ENCODE measurements at regions not wholly inside any gene's neighbourhood (a gene's known extent, or its start where the extent isn't known, plus 50 kb on each side); places are given as distances from the start of the nearest gene placed in this dataset.

GRCh38 chr1:104435255-104435654, 685.6 kb downstream of the AMY1C start:
- ChIA-PET POLR2A (interaction anchor here (0.9 kb wide), 1 partner anchor 21 kb away, joined by 3 read pairs; no protein-coding TSS in a partner anchor), CTCF (interaction anchor here (0.6 kb wide), 1 partner anchor 1025 kb away, joined by 3 read pairs; no protein-coding TSS in a partner anchor)
- H3K27me3 Mint-ChIP-seq (ENCODE audit: insufficient read depth, unreplicated experiment): no peaks in the 10 kb centered on the region
- DNase-seq (ENCODE audit: unreplicated experiment): no peak
- H3K4me3 Mint-ChIP-seq (ENCODE audit: unreplicated experiment): no peak overlapping the region
- peaks cover 6% of the 10 kb centered on the region for H3K4me1 Mint-ChIP-seq (ENCODE audit: insufficient read depth, unreplicated experiment)
- TF ChIP-seq CTCF (IDR thresholded peaks at IDR 0.05; ENCODE audit: unreplicated experiment): no peak
- H3K27ac Mint-ChIP-seq (ENCODE audit: low read depth, unreplicated experiment): no peak overlapping the region
- H3K36me3 Mint-ChIP-seq (ENCODE audit: insufficient read depth, unreplicated experiment): no peaks in the 10 kb centered on the region
- H3K9me3 Mint-ChIP-seq (ENCODE audit: unreplicated experiment): no peaks in the 10 kb centered on the region
- intact Hi-C loops (cut with micrococcal nuclease): no loop called here
- no TSS peak for BruUV-seq (replicated peaks)

- ChIA-PET CTCF (interaction anchor here (0.6 kb wide), 1 partner anchor 1899 kb away, joined by 3 read pairs; no protein-coding TSS in a partner anchor), POLR2A (no interaction called here)
- DNase-seq (ENCODE audit: unreplicated experiment): no peak
- no peak overlapping the region for H3K27ac Mint-ChIP-seq (ENCODE audit: low read depth, unreplicated experiment)
- intact Hi-C loops (cut with micrococcal nuclease): no loop called here
- H3K36me3 Mint-ChIP-seq (ENCODE audit: insufficient read depth, unreplicated experiment): peaks cover 6% of the 10 kb centered on the region
- TF ChIP-seq CTCF (IDR thresholded peaks at IDR 0.05; ENCODE audit: unreplicated experiment): no peak
- no peak overlapping the region for H3K4me3 Mint-ChIP-seq (ENCODE audit: unreplicated experiment)
- H3K9me3 Mint-ChIP-seq (ENCODE audit: unreplicated experiment): no peaks in the 10 kb centered on the region
- BruUV-seq (replicated peaks): no TSS peak
- peaks cover 6% of the 10 kb centered on the region for H3K4me1 Mint-ChIP-seq (ENCODE audit: insufficient read depth, unreplicated experiment)
- no peaks in the 10 kb centered on the region for H3K27me3 Mint-ChIP-seq (ENCODE audit: insufficient read depth, unreplicated experiment)
These were observed 690.3 kb downstream of the AMY1C start for GRCh38 chr1:104440011-104440410.

GRCh38 chr1:104456724-104457123, 707.0 kb downstream of the AMY1C start:
- ChIA-PET CTCF (interaction anchor here (0.6 kb wide), 1 partner anchor 11 kb away, joined by 3 read pairs; no protein-coding TSS in a partner anchor), POLR2A (no interaction called here)
- intact Hi-C loops (cut with micrococcal nuclease): no loop called here
- no TSS peak for BruUV-seq (replicated peaks)
- no peak overlapping the region for H3K4me3 Mint-ChIP-seq (ENCODE audit: unreplicated experiment)
- H3K36me3 Mint-ChIP-seq (ENCODE audit: insufficient read depth, unreplicated experiment): no peaks in the 10 kb centered on the region
- H3K27ac Mint-ChIP-seq (ENCODE audit: low read depth, unreplicated experiment): no peak overlapping the region
- no peak for TF ChIP-seq CTCF (IDR thresholded peaks at IDR 0.05; ENCODE audit: unreplicated experiment)
- H3K9me3 Mint-ChIP-seq (ENCODE audit: unreplicated experiment): peaks cover 26% of the 10 kb centered on the region
- H3K4me1 Mint-ChIP-seq (ENCODE audit: insufficient read depth, unreplicated experiment): no peaks in the 10 kb centered on the region
- DNase-seq (ENCODE audit: unreplicated experiment): no peak
- H3K27me3 Mint-ChIP-seq (ENCODE audit: insufficient read depth, unreplicated experiment): no peaks in the 10 kb centered on the region

- no TSS peak for BruUV-seq (replicated peaks)
- H3K27me3 Mint-ChIP-seq (ENCODE audit: insufficient read depth, unreplicated experiment): no peaks in the 10 kb centered on the region
- no peak overlapping the region for H3K27ac Mint-ChIP-seq (ENCODE audit: low read depth, unreplicated experiment)
- DNase-seq (ENCODE audit: unreplicated experiment): no peak
- H3K4me1 Mint-ChIP-seq (ENCODE audit: insufficient read depth, unreplicated experiment): no peaks in the 10 kb centered on the region
- no peaks in the 10 kb centered on the region for H3K36me3 Mint-ChIP-seq (ENCODE audit: insufficient read depth, unreplicated experiment)
- H3K9me3 Mint-ChIP-seq (ENCODE audit: unreplicated experiment): peaks cover 34% of the 10 kb centered on the region
- intact Hi-C loops (cut with micrococcal nuclease): no loop called here
- CTCF ChIA-PET: interaction anchor here (1.0 kb wide), 1 partner anchor 9 kb away, joined by 3 read pairs; no protein-coding TSS in a partner anchor
- H3K4me3 Mint-ChIP-seq (ENCODE audit: unreplicated experiment): no peak overlapping the region
- POLR2A ChIA-PET: no interaction called here
- no peak for TF ChIP-seq CTCF (IDR thresholded peaks at IDR 0.05; ENCODE audit: unreplicated experiment)
These were observed 710.2 kb downstream of the AMY1C start for GRCh38 chr1:104459886-104460285.

All from MCF 10A (cell line).